ENCODE measurements at regions not wholly inside any gene's neighbourhood (a gene's known extent, or its start where the extent isn't known, plus 50 kb on each side); places are given as distances from the start of the nearest gene placed in this dataset.

GRCh38 chr13:81031996-81032395, 691.1 kb upstream of the SPRY2 start:
- no peaks in the 10 kb centered on the region for H3K27me3 ChIP-seq
- no peaks in the 10 kb centered on the region for H3K36me3 ChIP-seq (replicated peaks in 1 of 2)
- no peak for DNase-seq
- H3K27ac ChIP-seq, result no peak overlapping the region
- no peaks in the 10 kb centered on the region for H3K9me3 ChIP-seq (replicated peaks in 1 of 3)
- H3K4me3 ChIP-seq, result no peak overlapping the region
- TF ChIP-seq CTCF (IDR thresholded peaks at IDR 0.05), result no peak
- no peaks in the 10 kb centered on the region for H3K4me1 ChIP-seq (replicated peaks in 1 of 2)
- intact Hi-C loops (cut with DNase I), result no loop called here
- WGBS, 4 donors, result 53 to 78% (median 61%) methylated on average over 1 of the region's 1 CpG

DNA sequence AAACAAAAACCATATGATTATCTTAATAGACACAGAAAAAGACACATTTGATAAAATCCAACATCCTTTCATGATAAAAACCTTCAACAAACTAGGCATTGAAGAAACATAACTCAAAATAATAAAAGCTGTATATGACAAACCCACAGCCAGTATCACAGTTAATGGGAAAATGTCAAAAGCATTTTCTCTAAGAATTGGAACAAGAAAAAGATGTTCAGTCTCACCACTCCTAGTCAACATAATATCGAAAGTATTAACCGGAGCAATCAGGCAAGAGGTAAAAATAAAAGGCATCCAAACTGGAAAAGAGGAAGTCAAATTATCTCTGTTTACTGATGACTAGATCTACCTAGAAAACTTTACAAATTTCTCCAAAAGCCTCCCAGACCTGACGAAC, 684.2 kb upstream of the SPRY2 start:
- DNase-seq, result no peak
- Histone ChIP-seq H3K9me3 (replicated peaks in 1 of 3) (no peaks in the 10 kb centered on the region), H3K4me1 (replicated peaks in 1 of 2) (no peaks in the 10 kb centered on the region), H3K27me3 (no peaks in the 10 kb centered on the region), H3K27ac (no peak overlapping the region), H3K4me3 (no peak overlapping the region), H3K36me3 (replicated peaks in 1 of 2) (no peaks in the 10 kb centered on the region)
- WGBS, 4 donors, result 87 to 90% (median 88%) methylated on average over 3 of the region's 3 CpGs
- TF ChIP-seq CTCF (IDR thresholded peaks at IDR 0.05) (no peak), POLR2A (IDR thresholded peaks at IDR 0.05) (no peak)
- intact Hi-C loops (cut with DNase I), result no loop called here

- TF ChIP-seq CTCF (IDR thresholded peaks at IDR 0.05) (no peak), POLR2A (IDR thresholded peaks at IDR 0.05) (no peak)
- Histone ChIP-seq H3K4me1 (replicated peaks in 1 of 2) (no peaks in the 10 kb centered on the region), H3K9me3 (replicated peaks in 1 of 3) (no peaks in the 10 kb centered on the region), H3K27ac (no peak overlapping the region), H3K36me3 (replicated peaks in 1 of 2) (no peaks in the 10 kb centered on the region), H3K27me3 (no peaks in the 10 kb centered on the region), H3K4me3 (no peak overlapping the region)
- no peak for DNase-seq
- intact Hi-C loops (cut with DNase I), result no loop called here
- WGBS, 4 donors, result 73 to 86% (median 80%) methylated on average over 5 of the region's 5 CpGs
Observed at GRCh38 chr13:81021284-81021840, 680.4 kb upstream of the SPRY2 start.

DNA sequence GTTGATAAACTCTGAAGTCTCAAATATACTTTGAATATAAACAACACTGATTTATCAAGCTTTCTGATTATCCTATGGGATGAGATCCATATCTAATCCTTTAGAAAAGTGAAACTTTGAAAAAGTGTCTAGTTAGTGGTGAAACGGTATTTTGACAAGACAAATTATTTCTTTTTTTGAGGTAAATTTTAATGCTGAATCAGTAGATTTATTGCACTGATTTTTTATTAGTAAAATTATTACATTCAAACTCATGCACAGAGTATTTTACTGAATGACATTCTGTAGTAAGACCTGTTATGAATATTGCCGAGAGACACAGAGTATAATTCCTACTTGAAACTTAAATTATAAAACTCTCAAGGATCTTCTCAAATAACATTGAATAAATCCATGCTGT, 679.1 kb upstream of the SPRY2 start:
- intact Hi-C loops (cut with DNase I), result no loop called here
- Histone ChIP-seq H3K27me3 (no peaks in the 10 kb centered on the region), H3K4me1 (replicated peaks in 1 of 2) (no peaks in the 10 kb centered on the region), H3K27ac (no peak overlapping the region), H3K9me3 (replicated peaks in 1 of 3) (no peaks in the 10 kb centered on the region), H3K4me3 (no peak overlapping the region), H3K36me3 (replicated peaks in 1 of 2) (no peaks in the 10 kb centered on the region)
- WGBS, 4 donors, result 69 to 78% (median 74%) methylated on average over 2 of the region's 2 CpGs
- DNase-seq, result no peak
- TF ChIP-seq POLR2A (IDR thresholded peaks at IDR 0.05) (no peak), CTCF (IDR thresholded peaks at IDR 0.05) (no peak)
